Right lobe of liver (tissue), 4 donors: ENCODE measurements at regions not wholly inside any gene's neighbourhood (a gene's known extent, or its start where the extent isn't known, plus 50 kb on each side); places are given as distances from the start of the nearest gene placed in this dataset.

Experiments used
- POLR2A ChIP-seq: fragments of 450-650 bp; IDR thresholded peaks from one replicate; pipeline ENCODE4 v1.6.1; 2017; ENCODE audit warnings: antibody characterized with exemption, mild to moderate bottlenecking
- TF ChIP-seq, protein P1 (sequence below), 4 donors: fragments of 200-600 bp in 3 of 4; fragments of 450-650 bp in 1 of 4; IDR thresholded peaks; one replicate each; pipeline versions ENCODE4 v1.5.1 to v1.8.0; 2016 to 2022; ENCODE audit warnings: antibody characterized with exemption in 4 of 4, mild to moderate bottlenecking in 2 of 4
- donor health status: DM: no; HTN: no; CAD: no.
- donor health status: DM: no; HTN: no; CAD: no.
- donor health status: DM: no; HTN: yes; CAD: no.

DNA sequence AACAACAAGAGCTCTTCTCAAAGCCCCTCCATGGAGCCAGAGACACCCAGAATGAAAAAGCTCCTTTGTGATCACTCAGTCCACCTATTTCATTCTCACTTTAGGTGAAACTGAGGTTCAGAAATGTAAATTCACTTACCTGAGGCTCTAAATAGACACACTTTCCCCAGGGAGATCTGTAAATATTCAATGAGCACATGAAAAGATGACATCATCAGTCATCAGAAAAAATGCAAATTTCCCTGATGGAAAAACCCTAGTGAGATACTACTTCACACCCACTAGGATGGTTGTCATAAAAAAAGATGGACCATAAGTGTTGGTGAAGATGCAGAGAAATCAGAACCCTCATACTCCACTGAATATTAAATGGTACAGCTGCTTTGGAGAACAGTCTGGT, 339.2 kb downstream of the EN1 start:
- TF ChIP-seq, protein P1, sequence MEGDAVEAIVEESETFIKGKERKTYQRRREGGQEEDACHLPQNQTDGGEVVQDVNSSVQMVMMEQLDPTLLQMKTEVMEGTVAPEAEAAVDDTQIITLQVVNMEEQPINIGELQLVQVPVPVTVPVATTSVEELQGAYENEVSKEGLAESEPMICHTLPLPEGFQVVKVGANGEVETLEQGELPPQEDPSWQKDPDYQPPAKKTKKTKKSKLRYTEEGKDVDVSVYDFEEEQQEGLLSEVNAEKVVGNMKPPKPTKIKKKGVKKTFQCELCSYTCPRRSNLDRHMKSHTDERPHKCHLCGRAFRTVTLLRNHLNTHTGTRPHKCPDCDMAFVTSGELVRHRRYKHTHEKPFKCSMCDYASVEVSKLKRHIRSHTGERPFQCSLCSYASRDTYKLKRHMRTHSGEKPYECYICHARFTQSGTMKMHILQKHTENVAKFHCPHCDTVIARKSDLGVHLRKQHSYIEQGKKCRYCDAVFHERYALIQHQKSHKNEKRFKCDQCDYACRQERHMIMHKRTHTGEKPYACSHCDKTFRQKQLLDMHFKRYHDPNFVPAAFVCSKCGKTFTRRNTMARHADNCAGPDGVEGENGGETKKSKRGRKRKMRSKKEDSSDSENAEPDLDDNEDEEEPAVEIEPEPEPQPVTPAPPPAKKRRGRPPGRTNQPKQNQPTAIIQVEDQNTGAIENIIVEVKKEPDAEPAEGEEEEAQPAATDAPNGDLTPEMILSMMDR (IDR thresholded peaks at IDR 0.05): no peak
- TF ChIP-seq POLR2A: no peak
